ENCODE measurements at regions not wholly inside any gene's neighbourhood (a gene's known extent, or its start where the extent isn't known, plus 50 kb on each side); places are given as distances from the start of the nearest gene placed in this dataset.

DNA sequence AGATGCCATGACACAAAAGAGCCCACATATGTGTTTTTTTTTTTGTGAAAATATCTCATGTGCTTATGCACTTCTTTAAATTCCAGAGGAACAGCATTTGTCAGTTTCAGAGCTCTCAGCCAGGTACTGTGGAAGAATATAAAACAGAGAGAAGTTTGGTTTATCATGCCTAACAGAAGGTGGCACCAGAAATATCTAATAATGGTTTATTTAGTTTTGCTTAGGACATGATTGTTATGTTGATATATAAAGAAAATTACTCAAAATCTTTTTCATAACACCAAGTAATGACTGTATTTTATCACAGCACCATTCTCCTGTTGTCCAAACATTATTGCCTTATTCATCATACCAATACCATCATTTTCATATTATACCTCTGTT, 455.6 kb upstream of the ACTBL2 start:
- Histone ChIP-seq H3K9me2 (replicated peaks; ENCODE audit: control insufficient read depth, low read length) (no peaks in the 10 kb centered on the region), H3K4me2 (ENCODE audit: low read length) (no peak overlapping the region), H3K36me3 (ENCODE audit: control insufficient read depth, low read length) (no peaks in the 10 kb centered on the region), H3K9me3 (ENCODE audit: control insufficient read depth, insufficient read depth, low read length) (no peaks in the 10 kb centered on the region), H3K27ac (ENCODE audit: low read depth, low read length) (no peak overlapping the region), H3K4me1 (ENCODE audit: control insufficient read depth, low read length) (no peaks in the 10 kb centered on the region), H3F3A (ENCODE audit: control insufficient read depth, insufficient read depth) (no peaks in the 10 kb centered on the region), H3K4me3 (ENCODE audit: low read length) (no peak overlapping the region), H3K27me3 (ENCODE audit: control insufficient read depth, low read length) (no peaks in the 10 kb centered on the region), H4K20me1 (ENCODE audit: control insufficient read depth, insufficient read depth, low read depth, low read length) (no peaks in the 10 kb centered on the region), H3K79me2 (ENCODE audit: control insufficient read depth, low read length) (no peaks in the 10 kb centered on the region)
- TF ChIP-seq EZH2phosphoT487 (IDR thresholded peaks at IDR 0.05; ENCODE audit: borderline replicate concordance, low read length) (no peak), CTCF (IDR thresholded peaks at IDR 0.05; ENCODE audit: low read depth, low read length, poor library complexity, severe bottlenecking) (no peak)

DNA sequence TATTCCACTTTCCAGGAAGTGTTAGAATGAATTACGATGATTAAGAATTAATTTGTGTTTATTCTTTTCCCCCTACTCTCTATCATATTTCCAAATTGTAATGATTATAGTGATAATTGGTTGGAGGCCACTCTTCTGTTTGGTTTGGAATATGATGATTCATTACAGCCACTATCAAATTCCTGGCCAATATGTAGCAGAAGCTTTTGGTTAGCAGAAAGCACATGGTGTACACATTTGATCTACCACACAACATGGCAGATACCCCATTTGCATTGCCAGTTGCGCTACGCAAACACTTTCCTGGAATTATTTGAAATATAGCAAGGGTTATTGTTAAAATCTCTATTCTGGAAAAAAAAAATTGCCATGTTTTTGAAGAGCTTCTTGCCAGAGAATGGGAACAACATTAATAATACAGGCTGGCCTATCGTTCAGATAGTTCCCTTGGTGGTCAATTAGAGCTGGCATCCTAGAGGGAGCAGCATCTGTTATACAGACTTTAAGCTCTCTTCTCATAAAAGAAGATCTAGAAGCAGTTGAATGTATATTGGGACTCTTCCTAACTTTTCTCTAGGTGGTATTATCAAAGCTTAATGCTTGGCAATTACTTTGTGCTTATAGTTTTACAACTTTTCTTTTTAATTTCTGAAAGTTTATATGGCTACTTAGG, 455.0 kb upstream of the ACTBL2 start:
- H3K4me3 ChIP-seq (ENCODE audit: low read length): no peak overlapping the region
- H3K27me3 ChIP-seq (ENCODE audit: control insufficient read depth, low read length): no peaks in the 10 kb centered on the region
- no peak overlapping the region for H3K4me2 ChIP-seq (ENCODE audit: low read length)
- no peaks in the 10 kb centered on the region for H3K79me2 ChIP-seq (ENCODE audit: control insufficient read depth, low read length)
- no peak overlapping the region for H3K27ac ChIP-seq (ENCODE audit: low read depth, low read length)
- no peaks in the 10 kb centered on the region for H3K9me3 ChIP-seq (ENCODE audit: control insufficient read depth, insufficient read depth, low read length)
- H3F3A ChIP-seq (ENCODE audit: control insufficient read depth, insufficient read depth): no peaks in the 10 kb centered on the region
- TF ChIP-seq CTCF (IDR thresholded peaks at IDR 0.05; ENCODE audit: low read depth, low read length, poor library complexity, severe bottlenecking): no peak
- TF ChIP-seq EZH2phosphoT487 (IDR thresholded peaks at IDR 0.05; ENCODE audit: borderline replicate concordance, low read length): no peak
- no peaks in the 10 kb centered on the region for H3K36me3 ChIP-seq (ENCODE audit: control insufficient read depth, low read length)
- no peaks in the 10 kb centered on the region for H3K9me2 ChIP-seq (replicated peaks; ENCODE audit: control insufficient read depth, low read length)
- H4K20me1 ChIP-seq (ENCODE audit: control insufficient read depth, insufficient read depth, low read depth, low read length): no peaks in the 10 kb centered on the region
- H3K4me1 ChIP-seq (ENCODE audit: control insufficient read depth, low read length): no peaks in the 10 kb centered on the region

- TF ChIP-seq CTCF (IDR thresholded peaks at IDR 0.05; ENCODE audit: low read depth, low read length, poor library complexity, severe bottlenecking): no peak
- no peak for TF ChIP-seq EZH2phosphoT487 (IDR thresholded peaks at IDR 0.05; ENCODE audit: borderline replicate concordance, low read length)
- Histone ChIP-seq H3K27ac (ENCODE audit: low read depth, low read length) (no peak overlapping the region), H3K9me3 (ENCODE audit: control insufficient read depth, insufficient read depth, low read length) (no peaks in the 10 kb centered on the region)
These were observed 454.4 kb upstream of the ACTBL2 start for GRCh38 chr5:57937025-57937424.

More at GRCh38 chr5:57937025-57937424, 454.4 kb upstream of the ACTBL2 start:
- Histone ChIP-seq H4K20me1 (ENCODE audit: control insufficient read depth, insufficient read depth, low read depth, low read length) (no peaks in the 10 kb centered on the region), H3K4me2 (ENCODE audit: low read length) (no peak overlapping the region), H3K4me3 (ENCODE audit: low read length) (no peak overlapping the region), H3K36me3 (ENCODE audit: control insufficient read depth, low read length) (no peaks in the 10 kb centered on the region), H3K79me2 (ENCODE audit: control insufficient read depth, low read length) (no peaks in the 10 kb centered on the region), H3F3A (ENCODE audit: control insufficient read depth, insufficient read depth) (no peaks in the 10 kb centered on the region), H3K9me2 (replicated peaks; ENCODE audit: control insufficient read depth, low read length) (no peaks in the 10 kb centered on the region), H3K4me1 (ENCODE audit: control insufficient read depth, low read length) (no peaks in the 10 kb centered on the region), H3K27me3 (ENCODE audit: control insufficient read depth, low read length) (no peaks in the 10 kb centered on the region)

Measured in DOHH2 (cell line).